ENCODE measurements at regions not wholly inside any gene's neighbourhood (a gene's known extent, or its start where the extent isn't known, plus 50 kb on each side); places are given as distances from the start of the nearest gene placed in this dataset.
A peak's percentile ranks its signal among the peaks of the same experiment; 100 is the strongest.

DNA sequence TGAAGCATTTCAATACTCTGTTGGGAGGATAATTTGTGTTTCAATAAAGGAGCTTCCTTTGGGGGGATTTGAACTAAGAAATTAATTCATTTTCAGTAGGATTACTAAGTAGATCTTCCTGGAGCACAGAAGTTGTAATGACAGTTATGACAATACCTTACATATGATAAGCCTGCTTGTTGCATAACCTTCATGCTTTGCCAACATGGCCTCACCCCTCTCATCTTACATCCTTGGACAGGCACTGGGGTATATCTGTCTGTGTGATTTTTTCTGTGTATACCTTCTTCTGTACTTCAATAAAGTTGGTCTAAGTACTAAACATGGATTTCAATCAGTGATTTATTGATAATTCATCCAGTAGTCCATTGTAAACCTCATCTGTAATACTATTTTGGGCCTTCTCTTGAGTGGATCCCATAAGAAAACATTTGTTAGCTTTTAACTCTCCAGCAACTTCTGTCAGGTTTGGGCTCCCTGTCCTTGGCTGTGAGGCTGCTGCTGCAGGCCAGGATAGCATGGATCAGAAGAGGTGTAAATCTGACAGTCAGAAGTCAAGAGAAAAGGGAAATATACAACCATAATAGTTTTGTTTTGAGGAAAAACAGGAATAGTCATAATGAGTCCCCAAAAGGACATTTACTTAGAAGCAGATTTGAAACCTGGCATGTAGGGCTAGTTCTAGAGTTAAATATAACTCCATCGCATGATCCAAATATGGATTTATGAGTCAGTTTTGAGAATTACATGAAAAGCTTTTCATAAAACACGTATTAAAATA is 422.2 kb downstream of the KLF5 start:
- CTCF ChIA-PET: interaction anchor here (1.0 kb wide), 1 partner anchor 31 kb away, joined by 4 read pairs; no protein-coding TSS in a partner anchor
- TF ChIP-seq, protein P1, sequence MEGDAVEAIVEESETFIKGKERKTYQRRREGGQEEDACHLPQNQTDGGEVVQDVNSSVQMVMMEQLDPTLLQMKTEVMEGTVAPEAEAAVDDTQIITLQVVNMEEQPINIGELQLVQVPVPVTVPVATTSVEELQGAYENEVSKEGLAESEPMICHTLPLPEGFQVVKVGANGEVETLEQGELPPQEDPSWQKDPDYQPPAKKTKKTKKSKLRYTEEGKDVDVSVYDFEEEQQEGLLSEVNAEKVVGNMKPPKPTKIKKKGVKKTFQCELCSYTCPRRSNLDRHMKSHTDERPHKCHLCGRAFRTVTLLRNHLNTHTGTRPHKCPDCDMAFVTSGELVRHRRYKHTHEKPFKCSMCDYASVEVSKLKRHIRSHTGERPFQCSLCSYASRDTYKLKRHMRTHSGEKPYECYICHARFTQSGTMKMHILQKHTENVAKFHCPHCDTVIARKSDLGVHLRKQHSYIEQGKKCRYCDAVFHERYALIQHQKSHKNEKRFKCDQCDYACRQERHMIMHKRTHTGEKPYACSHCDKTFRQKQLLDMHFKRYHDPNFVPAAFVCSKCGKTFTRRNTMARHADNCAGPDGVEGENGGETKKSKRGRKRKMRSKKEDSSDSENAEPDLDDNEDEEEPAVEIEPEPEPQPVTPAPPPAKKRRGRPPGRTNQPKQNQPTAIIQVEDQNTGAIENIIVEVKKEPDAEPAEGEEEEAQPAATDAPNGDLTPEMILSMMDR (IDR thresholded peaks at IDR 0.05; ENCODE audit: unreplicated experiment): no peak
- intact Hi-C loops (cut with micrococcal nuclease): no loop called here
- POLR2A ChIA-PET: interaction anchor here (0.8 to 1.3 kb wide), 5 partner anchors 13 to 222 kb away, joined by 3 to 4 read pairs (median 3); no protein-coding TSS in a partner anchor
- no peaks in the 10 kb centered on the region for H3K36me3 Mint-ChIP-seq (ENCODE audit: insufficient read depth, unreplicated experiment)
- H3K4me3 Mint-ChIP-seq (ENCODE audit: unreplicated experiment): no peak overlapping the region
- H3K4me1 Mint-ChIP-seq (ENCODE audit: insufficient read depth, unreplicated experiment): peaks cover 5% of the 10 kb centered on the region
- no TSS peak for BruUV-seq (replicated peaks)
- no peak overlapping the region for H3K27ac Mint-ChIP-seq (ENCODE audit: low read depth, unreplicated experiment)
- no peaks in the 10 kb centered on the region for H3K27me3 Mint-ChIP-seq (ENCODE audit: insufficient read depth, unreplicated experiment)
- no peaks in the 10 kb centered on the region for H3K9me3 Mint-ChIP-seq (ENCODE audit: unreplicated experiment)
- DNase-seq (ENCODE audit: unreplicated experiment): peak; percentile 30

DNA sequence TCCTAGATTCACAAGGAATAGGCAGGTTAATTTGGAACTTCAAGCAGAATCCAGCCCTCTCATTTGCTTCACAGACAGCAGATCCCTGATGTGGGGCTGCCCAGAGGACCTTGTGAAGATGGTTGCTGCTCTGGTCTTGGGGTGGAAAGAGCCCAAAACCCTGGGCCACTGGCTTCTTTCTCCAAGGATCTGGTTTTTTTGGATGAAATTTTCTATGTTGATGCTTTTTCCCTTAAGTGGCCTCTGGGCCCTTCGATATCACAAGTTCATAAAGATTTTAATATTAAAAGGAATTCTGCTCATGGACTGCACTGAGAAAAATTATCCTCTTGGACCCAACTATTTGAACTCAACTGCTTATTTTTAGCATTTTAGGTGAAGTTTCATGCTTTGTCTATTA is 421.1 kb downstream of the KLF5 start:
- ChIA-PET POLR2A (interaction anchor here (0.9 kb wide), 1 partner anchor 14 kb away, joined by 3 read pairs; no protein-coding TSS in a partner anchor), CTCF (no interaction called here)
- TF ChIP-seq, protein P1 (IDR thresholded peaks at IDR 0.05; ENCODE audit: unreplicated experiment): no peak
- no peak for DNase-seq (ENCODE audit: unreplicated experiment)
- no peaks in the 10 kb centered on the region for H3K9me3 Mint-ChIP-seq (ENCODE audit: unreplicated experiment)
- H3K4me3 Mint-ChIP-seq (ENCODE audit: unreplicated experiment): no peak overlapping the region
- no TSS peak for BruUV-seq (replicated peaks)
- no peak overlapping the region for H3K27ac Mint-ChIP-seq (ENCODE audit: low read depth, unreplicated experiment)
- H3K27me3 Mint-ChIP-seq (ENCODE audit: insufficient read depth, unreplicated experiment): no peaks in the 10 kb centered on the region
- peaks cover 5% of the 10 kb centered on the region for H3K4me1 Mint-ChIP-seq (ENCODE audit: insufficient read depth, unreplicated experiment)
- intact Hi-C loops (cut with micrococcal nuclease): no loop called here
- no peaks in the 10 kb centered on the region for H3K36me3 Mint-ChIP-seq (ENCODE audit: insufficient read depth, unreplicated experiment)

DNA sequence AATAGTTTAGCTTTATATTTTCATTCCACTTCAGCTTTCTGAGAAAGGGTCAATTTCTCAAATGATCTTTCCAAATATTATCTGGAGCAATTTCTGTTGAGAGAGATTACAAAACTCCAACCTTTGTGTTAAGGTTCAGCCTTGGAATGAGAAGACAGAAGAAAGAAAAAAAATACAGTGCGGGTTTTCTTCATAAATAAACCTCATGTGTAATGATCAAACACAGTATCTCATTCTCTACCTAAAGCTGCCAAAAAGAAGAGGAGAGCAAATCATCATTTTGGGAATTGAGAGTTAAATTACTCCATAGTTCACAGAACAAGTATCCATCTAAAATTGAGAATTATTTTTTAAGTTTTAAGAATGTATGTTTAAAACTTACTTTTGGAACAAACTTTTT is 420.5 kb downstream of the KLF5 start:
- BruUV-seq (replicated peaks): no TSS peak

DNA sequence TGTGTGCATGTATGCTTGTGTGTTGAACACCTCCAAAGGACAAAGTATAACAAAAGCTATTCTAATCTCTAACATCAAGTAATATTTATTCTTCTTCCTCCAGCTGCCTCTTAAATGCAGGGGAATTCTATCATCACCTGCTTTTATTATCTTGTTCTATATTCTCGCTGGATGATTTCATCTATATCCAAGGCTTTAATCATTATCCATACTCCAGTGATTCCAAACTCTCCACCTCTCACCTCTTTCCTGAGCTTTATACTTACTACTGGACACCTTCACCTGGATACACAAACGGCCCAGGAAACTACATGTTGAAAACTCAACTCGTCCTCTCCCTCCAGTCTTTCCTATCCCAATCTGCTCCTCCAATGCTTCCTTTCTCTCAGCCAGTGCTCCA is 418.6 kb downstream of the KLF5 start:
- no peaks in the 10 kb centered on the region for H3K27me3 Mint-ChIP-seq (ENCODE audit: insufficient read depth, unreplicated experiment)
- peaks cover 5% of the 10 kb centered on the region for H3K4me1 Mint-ChIP-seq (ENCODE audit: insufficient read depth, unreplicated experiment)
- no peak overlapping the region for H3K4me3 Mint-ChIP-seq (ENCODE audit: unreplicated experiment)
- DNase-seq (ENCODE audit: unreplicated experiment): no peak
- CTCF ChIA-PET: interaction anchor here (0.5 to 1.4 kb wide), 6 partner anchors 13 to 607 kb away, joined by 3 to 4 read pairs (median 3); no protein-coding TSS in a partner anchor
- no peak overlapping the region for H3K27ac Mint-ChIP-seq (ENCODE audit: low read depth, unreplicated experiment)
- H3K9me3 Mint-ChIP-seq (ENCODE audit: unreplicated experiment): no peaks in the 10 kb centered on the region
- intact Hi-C loops (cut with micrococcal nuclease): no loop called here
- POLR2A ChIA-PET: interaction anchor here (1.9 kb wide), 1 partner anchor 9 kb away, joined by 6 read pairs; no protein-coding TSS in a partner anchor
- TF ChIP-seq, protein P1 (IDR thresholded peaks at IDR 0.05; ENCODE audit: unreplicated experiment): no peak
- no TSS peak for BruUV-seq (replicated peaks)
- H3K36me3 Mint-ChIP-seq (ENCODE audit: insufficient read depth, unreplicated experiment): no peaks in the 10 kb centered on the region

More for the DNA sequence above, 420.5 kb downstream of the KLF5 start:
- POLR2A ChIA-PET: no interaction called here
- Mint-ChIP-seq H3K9me3 (ENCODE audit: unreplicated experiment) (no peaks in the 10 kb centered on the region), H3K4me3 (ENCODE audit: unreplicated experiment) (no peak overlapping the region), H3K27me3 (ENCODE audit: insufficient read depth, unreplicated experiment) (no peaks in the 10 kb centered on the region), H3K36me3 (ENCODE audit: insufficient read depth, unreplicated experiment) (no peaks in the 10 kb centered on the region), H3K4me1 (ENCODE audit: insufficient read depth, unreplicated experiment) (peaks cover 5% of the 10 kb centered on the region), H3K27ac (ENCODE audit: low read depth, unreplicated experiment) (no peak overlapping the region)
- CTCF ChIA-PET: no interaction called here
- TF ChIP-seq, protein P1 (IDR thresholded peaks at IDR 0.05; ENCODE audit: unreplicated experiment): no peak
- DNase-seq (ENCODE audit: unreplicated experiment): no peak
- intact Hi-C loops (cut with micrococcal nuclease): no loop called here
